HG03342 (cell line): ENCODE measurements at regions not wholly inside any gene's neighbourhood (a gene's known extent, or its start where the extent isn't known, plus 50 kb on each side); places are given as distances from the start of the nearest gene placed in this dataset.
"Not testable (repeated sequence)": the region's sequence is repeated elsewhere in the genome, so short reads cannot be mapped to it uniquely, and the experiment has no call there.

Source experiments
- ATAC-seq: cut with Tn5 transposase; IDR thresholded peaks from one replicate; pipeline ENCODE4 v1.9.1; 2021; ENCODE audit warnings: mild to moderate bottlenecking, moderate library complexity; ENCODE audit not compliant: unreplicated experiment

GRCh38 chr4:123624959-123625358 lies 228.4 kb downstream of the SPRY1 start:
- peak; percentile 71 for ATAC-seq

- ATAC-seq: no peak
These were observed 231.7 kb downstream of the SPRY1 start for GRCh38 chr4:123628288-123628687.

GRCh38 chr4:123631786-123632692 lies 235.4 kb downstream of the SPRY1 start:
- ATAC-seq: no peak

DNA sequence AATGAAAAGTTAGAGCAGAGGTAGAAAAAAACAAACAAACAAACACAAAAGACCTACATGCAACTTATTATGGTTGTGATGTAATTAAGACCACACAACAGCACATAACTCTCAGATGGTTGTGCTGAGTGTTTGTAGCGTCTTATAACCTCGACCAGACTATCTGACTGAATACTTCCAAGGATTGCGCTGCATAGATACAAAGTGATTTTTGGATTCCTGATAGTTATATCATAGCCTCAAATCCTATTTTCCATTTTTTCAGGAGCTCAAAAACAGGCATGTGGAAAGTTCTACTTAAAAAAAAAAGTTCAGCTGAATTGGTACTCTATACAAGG lies 236.1 kb downstream of the SPRY1 start:
- ATAC-seq: no peak

DNA sequence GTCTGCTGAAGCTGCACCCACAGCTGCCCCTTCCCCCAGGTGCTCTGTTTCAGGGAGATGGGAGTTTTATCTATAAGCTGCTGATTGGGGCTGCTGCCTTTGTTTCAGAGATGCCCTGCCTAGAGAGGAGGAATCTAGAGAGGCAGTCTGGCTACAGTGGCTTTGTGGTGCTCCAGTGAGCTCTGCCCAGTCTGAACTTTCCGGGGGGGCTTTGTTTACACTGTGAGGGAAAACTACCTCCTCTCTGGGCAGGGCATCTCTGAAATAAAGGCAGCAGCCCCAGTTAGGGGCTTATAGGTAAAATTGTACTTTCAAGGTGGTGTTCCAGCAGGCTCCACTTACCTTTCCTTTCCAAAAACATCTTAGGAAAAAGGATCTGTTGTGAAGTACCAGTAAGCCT lies 242.2 kb downstream of the SPRY1 start:
- no peak for ATAC-seq

DNA sequence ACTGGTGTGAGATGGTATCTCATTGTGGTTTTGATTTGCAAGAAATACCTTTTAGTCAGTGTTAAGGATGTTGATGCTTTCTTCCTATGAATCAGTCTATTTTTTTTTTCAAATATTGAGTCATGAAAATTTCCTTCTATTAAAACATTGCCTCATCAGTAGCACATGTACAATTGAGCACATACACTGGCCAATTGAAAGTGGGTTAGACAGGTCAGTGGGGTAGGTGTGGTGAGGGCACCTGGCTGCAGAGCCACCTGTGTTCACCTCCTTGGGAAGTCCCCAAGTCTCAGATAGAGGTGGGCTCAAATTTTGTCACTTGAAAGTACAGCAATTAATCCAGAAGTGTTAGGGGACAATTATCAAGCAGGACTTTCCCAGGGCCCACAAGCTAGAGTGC lies 243.7 kb downstream of the SPRY1 start:
- no peak for ATAC-seq

GRCh38 chr4:123640824-123641223 lies 244.2 kb downstream of the SPRY1 start:
- no peak for ATAC-seq

DNA sequence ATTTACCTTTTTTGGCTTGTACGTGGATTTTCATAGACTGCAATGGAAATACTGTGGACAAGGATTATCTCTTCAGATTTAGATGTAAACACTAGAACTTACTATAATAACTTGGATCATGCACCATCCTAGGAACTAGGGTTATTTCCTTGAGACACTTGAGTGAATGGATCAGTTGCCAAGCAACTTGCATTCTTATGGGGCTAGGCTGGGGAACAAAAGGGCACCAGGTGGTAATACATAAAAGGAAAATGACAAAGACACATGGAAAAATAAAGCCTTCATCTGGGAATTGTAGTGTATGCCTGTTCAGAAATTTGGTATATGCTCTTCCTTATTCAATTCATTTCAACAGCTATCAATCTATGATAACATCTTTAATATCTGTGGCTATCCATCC lies 247.1 kb downstream of the SPRY1 start:
- no peak for ATAC-seq

- peak; percentile 84 for ATAC-seq
These were observed 252.7 kb downstream of the SPRY1 start for GRCh38 chr4:123649250-123649644.

DNA sequence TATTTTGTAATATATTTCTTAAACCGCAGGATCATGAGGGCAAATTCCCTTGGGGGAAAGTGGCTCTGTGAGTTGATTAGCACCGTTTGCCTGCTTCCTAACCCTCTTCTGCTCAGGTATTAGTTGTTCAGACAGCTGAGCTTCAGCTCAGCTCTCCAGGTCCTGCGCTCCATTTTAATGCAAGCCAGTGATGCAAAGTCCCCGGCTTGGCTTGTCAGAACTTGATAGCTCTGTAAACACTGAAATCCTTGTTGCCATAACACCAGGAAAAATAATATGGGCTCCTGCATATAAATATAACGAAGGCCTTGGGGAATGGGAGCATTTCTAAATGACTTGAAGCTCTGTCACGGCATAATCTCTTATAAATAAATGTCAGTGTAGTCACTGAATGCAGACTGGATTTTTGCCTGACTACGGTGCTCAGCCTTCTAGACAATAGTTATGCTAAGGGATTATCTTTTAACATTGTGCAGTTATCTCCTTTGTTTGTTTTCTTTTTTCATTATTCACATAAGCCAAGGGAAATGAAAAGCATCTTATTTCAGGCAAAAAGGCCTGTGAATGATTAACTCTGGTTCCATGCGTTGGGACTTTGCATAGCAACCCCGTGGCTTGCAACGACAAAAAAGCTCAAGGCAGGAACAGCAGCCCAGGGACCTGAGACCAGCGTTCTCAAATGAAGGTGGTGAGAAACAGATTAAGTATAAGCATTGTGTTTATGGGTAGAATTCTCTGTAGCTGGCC lies 253.2 kb downstream of the SPRY1 start:
- ATAC-seq: peak; percentile 46

GRCh38 chr4:123651066-123651465 lies 254.5 kb downstream of the SPRY1 start:
- ATAC-seq: no peak

GRCh38 chr4:123651536-123652180 lies 255.1 kb downstream of the SPRY1 start:
- no peak for ATAC-seq

DNA sequence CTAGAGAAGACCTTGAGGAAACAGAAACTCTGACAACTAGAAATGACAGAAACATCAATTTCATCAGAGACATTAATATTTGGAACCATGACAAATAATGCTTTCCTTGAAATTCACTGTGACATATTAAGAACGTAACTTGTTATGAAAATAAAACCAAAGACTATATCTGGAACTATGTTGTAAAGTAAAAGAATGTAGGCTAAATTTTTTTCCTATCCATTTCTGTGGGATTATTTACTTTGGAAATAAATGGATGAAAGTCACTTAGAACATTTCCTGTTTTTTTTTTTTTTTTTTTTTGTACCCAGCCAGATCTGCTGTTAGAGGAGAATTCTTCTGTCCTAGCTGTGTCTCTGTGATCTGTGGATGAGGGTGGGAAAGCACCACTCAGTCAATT lies 255.9 kb downstream of the SPRY1 start:
- ATAC-seq: no peak

DNA sequence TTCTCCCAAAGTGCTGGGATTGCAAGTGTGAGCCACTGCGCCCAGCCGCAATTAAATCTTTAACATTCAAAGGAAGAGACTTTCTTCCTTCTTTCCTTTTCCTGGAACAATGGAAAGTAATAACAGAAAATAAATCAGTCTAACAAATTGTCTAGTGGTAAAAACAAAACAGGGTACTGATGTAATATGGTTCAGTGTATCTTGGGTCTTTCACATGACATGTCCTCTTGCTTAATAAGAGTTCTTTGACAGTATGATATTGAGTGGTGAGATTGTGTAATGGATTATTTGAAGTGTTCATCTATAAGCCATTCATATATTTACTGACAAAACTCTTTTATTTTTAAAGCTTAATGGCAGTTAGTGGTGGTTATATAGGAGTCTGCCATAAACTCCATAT lies 256.6 kb downstream of the SPRY1 start:
- ATAC-seq: no peak

DNA sequence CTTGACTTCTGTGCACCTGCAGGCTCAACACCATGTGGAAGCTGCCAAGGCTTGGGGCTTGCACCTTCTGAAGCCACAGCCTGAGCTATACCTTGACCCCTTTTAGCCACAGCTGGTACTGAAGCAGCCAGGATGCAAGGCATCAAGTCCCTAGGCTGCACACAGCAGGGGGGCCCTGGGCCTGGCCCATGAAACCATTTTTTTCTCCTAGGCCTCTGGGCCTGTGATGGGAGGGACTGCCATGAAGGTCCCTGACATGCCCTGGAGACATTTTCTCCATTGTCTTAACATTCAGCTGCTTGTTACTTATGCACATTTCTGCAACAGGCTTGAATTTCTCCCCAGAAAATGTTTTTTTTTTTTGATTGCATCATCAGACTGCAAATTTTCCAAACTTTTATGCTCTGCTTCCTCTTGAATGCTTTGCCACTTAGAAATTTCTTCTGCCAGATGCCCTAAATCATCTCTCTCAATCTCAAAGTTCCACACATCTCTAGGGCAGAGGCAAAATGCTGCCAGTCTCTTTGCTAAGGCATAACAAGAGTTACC lies 260.2 kb downstream of the SPRY1 start:
- not testable (repeated sequence) for ATAC-seq

DNA sequence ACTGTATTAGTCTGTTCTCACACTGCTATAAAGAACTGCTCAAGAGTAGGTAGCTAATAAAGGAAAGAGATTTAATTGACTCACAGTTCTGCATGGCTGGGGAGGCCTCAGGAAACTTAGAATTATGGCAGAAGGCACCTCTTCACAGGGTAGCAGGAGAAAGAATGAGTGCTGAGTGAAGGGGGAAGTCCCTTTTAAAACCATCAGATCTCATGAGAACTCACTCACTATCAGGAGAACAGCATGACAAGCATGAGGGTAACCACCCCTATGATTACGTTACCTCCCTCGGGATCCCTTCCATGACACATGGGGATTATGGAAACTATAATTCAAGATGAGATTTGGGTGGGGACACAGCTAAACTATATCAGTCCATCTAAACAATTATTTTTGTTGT lies 261.0 kb downstream of the SPRY1 start:
- not testable (repeated sequence) for ATAC-seq

- no peak for ATAC-seq
These were observed 262.7 kb downstream of the SPRY1 start for GRCh38 chr4:123659262-123659661.

DNA sequence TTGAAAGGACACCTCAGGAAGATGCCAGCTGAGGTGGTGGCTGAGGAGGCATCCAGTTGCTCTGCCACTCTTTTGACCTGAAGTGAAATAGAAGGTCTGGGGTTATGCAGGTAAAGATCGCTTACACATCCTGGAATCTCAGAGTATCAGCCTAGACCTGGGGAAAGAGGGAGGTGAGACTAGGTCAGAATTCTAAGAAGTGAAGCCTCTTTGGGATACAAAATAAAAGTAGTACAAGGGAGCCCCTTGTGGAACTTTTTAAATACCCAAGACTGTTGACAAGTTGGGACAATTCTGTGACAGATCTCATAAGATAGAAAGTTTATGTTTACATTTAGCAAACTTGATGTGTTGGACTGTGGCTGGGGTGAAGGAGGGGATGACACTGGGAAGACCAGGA lies 263.1 kb downstream of the SPRY1 start:
- ATAC-seq: no peak

- no peak for ATAC-seq
These were observed 264.6 kb downstream of the SPRY1 start for GRCh38 chr4:123661080-123661737.

DNA sequence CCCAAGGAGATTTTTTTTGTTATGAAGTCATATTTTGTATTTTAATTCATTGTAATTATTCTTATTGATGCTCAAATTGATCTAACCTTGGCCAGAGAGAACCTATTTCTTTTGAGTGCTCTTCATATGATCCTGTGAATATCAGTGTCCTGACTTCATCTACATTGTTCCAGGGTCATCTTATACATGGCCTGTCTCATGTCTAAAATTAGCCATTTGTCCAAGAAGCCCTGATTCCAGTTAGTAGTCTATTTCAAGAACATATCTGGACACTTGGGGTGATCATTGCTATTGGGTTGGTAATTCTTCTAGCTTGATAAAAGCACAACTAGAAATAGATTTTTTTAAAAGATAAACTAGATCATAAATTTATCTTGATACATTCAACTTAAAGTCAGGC lies 266.2 kb downstream of the SPRY1 start:
- ATAC-seq: no peak

- ATAC-seq: no peak
These were observed 269.9 kb downstream of the SPRY1 start for GRCh38 chr4:123666486-123666885.
